ENCODE measurements at regions not wholly inside any gene's neighbourhood (a gene's known extent, or its start where the extent isn't known, plus 50 kb on each side); places are given as distances from the start of the nearest gene placed in this dataset.

GRCh38 chr3:177744873-177745606 is 547.8 kb upstream of the TBL1XR1 start:
- TF ChIP-seq CTCF (IDR thresholded peaks at IDR 0.05): no peak
- no peak for TF ChIP-seq POLR2AphosphoS5 (IDR thresholded peaks at IDR 0.05)
- TF ChIP-seq EP300 (IDR thresholded peaks at IDR 0.05): no peak
